Omental fat pad (tissue), 3 donors: ENCODE measurements at regions not wholly inside any gene's neighbourhood (a gene's known extent, or its start where the extent isn't known, plus 50 kb on each side); places are given as distances from the start of the nearest gene placed in this dataset.
A peak's percentile ranks its signal among the peaks of the same experiment; 100 is the strongest.

ENCODE experiments used
- ATAC-seq: fragments of 150-250 bp; one replicate; pipeline ENCODE4 v1.9.1; 2016; ENCODE audit warnings: mild to moderate bottlenecking, moderate library complexity; ENCODE audit not compliant: low FRiP score
- DNase-seq: peaks from one replicate; pipeline ENCODE4 v3.0.0-alpha.2; 2019; ENCODE audit warnings: low spot score
- TF ChIP-seq, protein P1 (sequence below), 3 donors: fragments of 450-650 bp; IDR thresholded peaks; one replicate each; pipeline ENCODE4 v1.5.1; 2016 to 2017; ENCODE audit warnings: antibody characterized with exemption in 3 of 3, mild to moderate bottlenecking in 3 of 3, moderate library complexity in 2 of 3

DNA sequence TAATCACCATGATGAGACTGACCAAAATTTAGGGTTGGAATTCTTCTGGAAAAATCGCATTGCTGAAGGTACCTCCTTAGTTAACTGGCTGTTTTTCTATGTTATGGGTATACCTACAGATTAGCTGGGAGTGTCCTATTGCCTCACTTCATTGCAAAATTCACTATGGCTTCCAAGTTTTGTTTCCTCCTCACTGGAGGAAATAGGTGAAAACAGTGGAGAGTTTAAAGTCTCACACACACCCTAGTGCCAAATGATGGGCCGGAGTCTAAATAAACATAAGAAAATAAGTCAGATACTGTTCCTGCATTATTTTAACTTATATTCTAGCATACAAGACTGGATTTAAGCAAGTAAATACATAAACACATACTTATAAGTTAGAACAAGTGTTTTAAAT lies 98.2 kb downstream of the AHR start:
- DNase-seq (no peak), ATAC-seq (no peak)
- TF ChIP-seq, protein P1, sequence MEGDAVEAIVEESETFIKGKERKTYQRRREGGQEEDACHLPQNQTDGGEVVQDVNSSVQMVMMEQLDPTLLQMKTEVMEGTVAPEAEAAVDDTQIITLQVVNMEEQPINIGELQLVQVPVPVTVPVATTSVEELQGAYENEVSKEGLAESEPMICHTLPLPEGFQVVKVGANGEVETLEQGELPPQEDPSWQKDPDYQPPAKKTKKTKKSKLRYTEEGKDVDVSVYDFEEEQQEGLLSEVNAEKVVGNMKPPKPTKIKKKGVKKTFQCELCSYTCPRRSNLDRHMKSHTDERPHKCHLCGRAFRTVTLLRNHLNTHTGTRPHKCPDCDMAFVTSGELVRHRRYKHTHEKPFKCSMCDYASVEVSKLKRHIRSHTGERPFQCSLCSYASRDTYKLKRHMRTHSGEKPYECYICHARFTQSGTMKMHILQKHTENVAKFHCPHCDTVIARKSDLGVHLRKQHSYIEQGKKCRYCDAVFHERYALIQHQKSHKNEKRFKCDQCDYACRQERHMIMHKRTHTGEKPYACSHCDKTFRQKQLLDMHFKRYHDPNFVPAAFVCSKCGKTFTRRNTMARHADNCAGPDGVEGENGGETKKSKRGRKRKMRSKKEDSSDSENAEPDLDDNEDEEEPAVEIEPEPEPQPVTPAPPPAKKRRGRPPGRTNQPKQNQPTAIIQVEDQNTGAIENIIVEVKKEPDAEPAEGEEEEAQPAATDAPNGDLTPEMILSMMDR (IDR thresholded peaks at IDR 0.05): no peak

DNA sequence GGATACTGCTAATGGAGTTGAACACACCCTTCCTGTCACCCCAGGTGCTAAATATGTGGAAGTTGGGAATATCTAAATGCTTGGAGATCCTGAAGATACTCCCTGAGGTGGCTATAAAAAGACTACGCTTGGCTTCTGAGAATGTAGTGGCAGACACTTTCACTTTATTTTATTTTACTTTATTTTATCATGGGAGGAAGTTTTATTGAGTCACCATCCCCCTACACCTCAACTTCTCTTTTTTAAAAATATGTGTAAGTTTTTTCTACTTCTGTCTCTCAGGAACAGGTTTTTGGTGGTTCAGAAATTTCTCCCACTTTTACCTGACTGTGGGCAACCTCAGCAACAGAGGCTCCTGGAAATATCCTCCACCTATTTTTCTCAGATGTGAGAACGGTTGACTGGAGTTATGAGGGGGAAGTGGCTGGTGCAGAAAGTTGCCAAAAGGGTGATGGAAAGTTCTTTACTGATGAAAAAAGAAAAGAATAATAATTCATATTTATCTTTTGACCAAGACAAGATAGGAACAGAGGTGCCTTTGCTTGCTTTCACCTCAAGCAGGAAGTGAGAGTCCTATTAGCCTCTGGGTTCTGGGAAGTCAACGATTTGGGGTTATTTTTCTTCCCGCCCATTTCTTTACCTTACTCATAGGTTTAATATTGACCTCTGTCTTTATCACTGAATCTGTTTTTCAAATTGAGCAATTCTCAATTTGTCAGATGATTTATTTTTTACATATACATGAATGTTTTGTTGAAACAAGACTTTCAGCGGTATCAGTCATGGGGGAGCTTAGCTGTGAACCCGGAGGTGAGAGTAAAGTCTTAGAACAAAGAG lies 103.6 kb downstream of the AHR start:
- no peak for ATAC-seq
- DNase-seq: no peak
- TF ChIP-seq, protein P1 (IDR thresholded peaks at IDR 0.05): no peak

- TF ChIP-seq, protein P1 (IDR thresholded peaks at IDR 0.05): no peak
- ATAC-seq: peak; percentile 5
- no peak for DNase-seq
Measured at GRCh38 chr7:17402628-17403278, 104.3 kb downstream of the AHR start.

GRCh38 chr7:17404006-17404405 lies 105.6 kb downstream of the AHR start:
- TF ChIP-seq, protein P1 (IDR thresholded peaks at IDR 0.05): no peak
- ATAC-seq: no peak
- DNase-seq: no peak

- DNase-seq (no peak), ATAC-seq (peak; percentile 55)
- TF ChIP-seq, protein P1 (IDR thresholded peaks at IDR 0.05): no peak
Measured at GRCh38 chr7:17405786-17406185, 107.3 kb downstream of the AHR start.

GRCh38 chr7:17406738-17407137 lies 108.3 kb downstream of the AHR start:
- no peak for ATAC-seq
- no peak for DNase-seq
- TF ChIP-seq, protein P1 (IDR thresholded peaks at IDR 0.05): no peak

DNA sequence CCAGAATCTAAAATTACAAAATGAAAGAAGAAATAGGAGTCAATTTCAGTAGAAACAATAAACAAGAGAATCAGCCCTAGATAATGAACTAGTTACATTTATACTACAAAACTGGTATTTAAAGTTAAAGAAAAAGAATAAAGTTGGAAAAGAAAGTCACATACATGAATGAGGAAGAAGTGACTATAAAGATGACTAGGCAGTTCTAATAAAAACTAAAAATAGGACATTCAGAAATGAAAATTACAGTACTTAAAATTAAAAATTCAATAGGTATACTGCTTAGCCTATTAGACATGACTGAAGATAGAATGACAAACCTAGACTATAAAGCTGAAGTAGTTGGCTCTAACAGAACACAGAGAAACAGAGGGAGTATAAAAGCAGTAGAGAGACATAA lies 108.8 kb downstream of the AHR start:
- no peak for ATAC-seq
- TF ChIP-seq, protein P1 (IDR thresholded peaks at IDR 0.05): no peak
- DNase-seq: no peak
